PC-3 (cell line): ENCODE measurements at regions not wholly inside any gene's neighbourhood (a gene's known extent, or its start where the extent isn't known, plus 50 kb on each side); places are given as distances from the start of the nearest gene placed in this dataset.

ENCODE experiments used
- CTCF ChIP-seq: fragments of 300-600 bp; sonication (generic); conservative IDR thresholded peaks from 2 replicates; pipeline ENCODE4 v1.5.1; 2017; ENCODE audit warnings: antibody characterized with exemption, low read depth, mild to moderate bottlenecking, low read length
- EZH2 ChIP-seq: fragments of 300-600 bp; sonication (generic); IDR thresholded peaks from one replicate; pipeline ENCODE4 v1.6.1; 2017; ENCODE audit warnings: antibody characterized with exemption, mild to moderate bottlenecking, low read length; ENCODE audit not compliant: unreplicated experiment
- EZH2phosphoT487 ChIP-seq: fragments of 300-600 bp; sonication (generic); IDR thresholded peaks from 2 replicates; pipeline ENCODE4 v1.6.1; 2018; ENCODE audit warnings: mild to moderate bottlenecking, antibody characterized with exemption, low read length, borderline replicate concordance

- no peak for TF ChIP-seq CTCF
- TF ChIP-seq EZH2: no peak
- TF ChIP-seq EZH2phosphoT487: no peak
Measured at GRCh38 chr9:2299156-2299842, 284.2 kb downstream of the SMARCA2 start.
